ENCODE measurements at regions not wholly inside any gene's neighbourhood (a gene's known extent, or its start where the extent isn't known, plus 50 kb on each side); places are given as distances from the start of the nearest gene placed in this dataset.

GRCh38 chr18:51433296-51433695 lies 235.8 kb upstream of the MEX3C start:
- TF ChIP-seq CTCF (IDR thresholded peaks at IDR 0.05; ENCODE audit: insufficient read depth, low read length) (no peak), SPI1 (IDR thresholded peaks at IDR 0.05; ENCODE audit: borderline replicate concordance, low read depth) (no peak), REST (IDR thresholded peaks at IDR 0.05; ENCODE audit: insufficient replicate concordance, low read depth) (no peak), POLR2AphosphoS5 (IDR thresholded peaks at IDR 0.05; ENCODE audit: low read depth) (no peak)

Data from HL-60 (cell line).